BLaER1 treated with 17β-estradiol and CSF1 and Interleukin-3, amounts not matched to agents 10 nM and 100 nM (cell line): ENCODE measurements at regions not wholly inside any gene's neighbourhood (a gene's known extent, or its start where the extent isn't known, plus 50 kb on each side); places are given as distances from the start of the nearest gene placed in this dataset.
"Not testable (repeated sequence)": the region's sequence is repeated elsewhere in the genome, so short reads cannot be mapped to it uniquely, and the experiment has no call there.

ENCODE experiments used
- H3K27ac ChIP-seq, 11 experiments: shearing (Covaris generic); formaldehyde crosslinking; 2 replicates each; pipeline ENCODE4 v1.8.1; 2022
- H3K27me3 ChIP-seq, 11 experiments: shearing (Covaris generic); formaldehyde crosslinking; 2 replicates each; pipeline ENCODE4 v1.8.1; 2022
- H3K36me3 ChIP-seq, 11 experiments: shearing (Covaris generic); formaldehyde crosslinking; 2 replicates each; pipeline ENCODE4 v1.8.1; 2022
- H3K4me1 ChIP-seq, 10 experiments: shearing (Covaris generic); formaldehyde crosslinking; 2 replicates each; pipeline ENCODE4 v1.8.1; 2022
- H3K4me2 ChIP-seq, 11 experiments: shearing (Covaris generic); formaldehyde crosslinking; 2 replicates each; pipeline ENCODE4 v1.8.1; 2022
- H3K4me3 ChIP-seq, 10 experiments: shearing (Covaris generic); formaldehyde crosslinking; 2 replicates each; pipeline ENCODE4 v1.8.1; 2022
- H3K9ac ChIP-seq, 11 experiments: shearing (Covaris generic); formaldehyde crosslinking; 2 replicates each; pipeline ENCODE4 v1.8.1; 2022
- H3K9me3 ChIP-seq, 11 experiments: shearing (Covaris generic); formaldehyde crosslinking; replicated peaks in 1 of 11; 2 replicates each; pipeline ENCODE4 v1.8.1; 2022
- H4K20me1 ChIP-seq, 11 experiments: shearing (Covaris generic); formaldehyde crosslinking; 2 replicates each; pipeline ENCODE4 v1.8.1; 2022
- Cebpa-rat ChIP-seq, 11 experiments: shearing (Covaris generic); IDR thresholded peaks; 2 replicates each; pipeline ENCODE4 v1.8.1; 2022

GRCh38 chr5:62829604-62829986 is 251.0 kb downstream of the LRRC70 start:
- H3K36me3 ChIP-seq, result no peaks in the 10 kb centered on the region
- no peaks in the 10 kb centered on the region for H3K4me1 ChIP-seq
- no peak for TF ChIP-seq Cebpa-rat (IDR thresholded peaks at IDR 0.05)
- H3K9ac ChIP-seq, result no peak overlapping the region
- H3K4me3 ChIP-seq, result no peak overlapping the region
- no peak overlapping the region for H3K4me2 ChIP-seq
- H4K20me1 ChIP-seq, result no peaks in the 10 kb centered on the region
- H3K9me3 ChIP-seq, result peaks cover 6 to 32% (median 20%) of the 10 kb centered on the region in 11 experiments; a peak in 20 of 22 replicates
- H3K27ac ChIP-seq, result no peak overlapping the region
- no peaks in the 10 kb centered on the region for H3K27me3 ChIP-seq

GRCh38 chr5:62828742-62829603 is 250.4 kb downstream of the LRRC70 start:
- no peak for TF ChIP-seq Cebpa-rat (IDR thresholded peaks at IDR 0.05)
- no peak overlapping the region for H3K4me3 ChIP-seq
- H3K4me1 ChIP-seq, result no peaks in the 10 kb centered on the region
- no peaks in the 10 kb centered on the region for H3K27me3 ChIP-seq
- H3K36me3 ChIP-seq, result no peaks in the 10 kb centered on the region
- H4K20me1 ChIP-seq, result no peaks in the 10 kb centered on the region
- H3K9me3 ChIP-seq, result peaks cover 6 to 27% (median 20%) of the 10 kb centered on the region in 11 experiments; a peak in 20 of 22 replicates
- no peak overlapping the region for H3K4me2 ChIP-seq
- no peak overlapping the region for H3K27ac ChIP-seq
- no peak overlapping the region for H3K9ac ChIP-seq

- H3K27ac ChIP-seq, result no peak overlapping the region
- no peak for TF ChIP-seq Cebpa-rat (IDR thresholded peaks at IDR 0.05)
- H3K27me3 ChIP-seq, result no peaks in the 10 kb centered on the region
- no peak overlapping the region for H3K4me3 ChIP-seq
- no peaks in the 10 kb centered on the region for H4K20me1 ChIP-seq
- no peaks in the 10 kb centered on the region for H3K36me3 ChIP-seq
- no peak overlapping the region for H3K4me2 ChIP-seq
- H3K4me1 ChIP-seq, result no peaks in the 10 kb centered on the region
- H3K9ac ChIP-seq, result no peak overlapping the region
- peaks cover 0 to 6% (median 0%) of the 10 kb centered on the region in 11 experiments; a peak in 2 of 22 replicates for H3K9me3 ChIP-seq
Measured at GRCh38 chr5:62825623-62826220, 247.1 kb downstream of the LRRC70 start.

- Histone ChIP-seq H3K36me3 (no peaks in the 10 kb centered on the region), H3K9me3 (peaks cover 0 to 6% (median 0%) of the 10 kb centered on the region in 11 experiments; a peak in 2 of 22 replicates), H4K20me1 (no peaks in the 10 kb centered on the region), H3K4me2 (no peak overlapping the region), H3K4me1 (no peaks in the 10 kb centered on the region), H3K27ac (no peak overlapping the region), H3K27me3 (no peaks in the 10 kb centered on the region), H3K4me3 (no peak overlapping the region), H3K9ac (no peak overlapping the region)
- TF ChIP-seq Cebpa-rat (IDR thresholded peaks at IDR 0.05), result no peak
Measured at GRCh38 chr5:62824936-62825335, 246.3 kb downstream of the LRRC70 start.

GRCh38 chr5:62817043-62817442 is 238.4 kb downstream of the LRRC70 start:
- H4K20me1 ChIP-seq, H3K36me3 ChIP-seq: not testable (repeated sequence)

GRCh38 chr5:62814991-62815390 is 236.4 kb downstream of the LRRC70 start:
- Histone ChIP-seq H3K4me2 (no peak overlapping the region), H4K20me1 (no peaks in the 10 kb centered on the region), H3K4me1 (no peaks in the 10 kb centered on the region), H3K4me3 (no peak overlapping the region), H3K27me3 (no peaks in the 10 kb centered on the region), H3K36me3 (no peaks in the 10 kb centered on the region), H3K27ac (no peak overlapping the region), H3K9ac (no peak overlapping the region), H3K9me3 (peaks cover 0 to 6% (median 0%) of the 10 kb centered on the region in 11 experiments; a peak in 3 of 22 replicates)
- TF ChIP-seq Cebpa-rat (IDR thresholded peaks at IDR 0.05), result no peak

More at GRCh38 chr5:62817043-62817442, 238.4 kb downstream of the LRRC70 start:
- not testable (repeated sequence) for H3K4me1 ChIP-seq, H3K4me3 ChIP-seq, H3K9ac ChIP-seq, H3K27ac ChIP-seq, H3K9me3 ChIP-seq, H3K27me3 ChIP-seq, H3K4me2 ChIP-seq

- Histone ChIP-seq H3K4me2 (no peak overlapping the region), H3K4me3 (no peak overlapping the region), H3K4me1 (no peaks in the 10 kb centered on the region), H3K9me3 (peaks cover 0 to 6% (median 0%) of the 10 kb centered on the region in 11 experiments; a peak in 3 of 22 replicates), H3K27ac (no peak overlapping the region), H3K27me3 (no peaks in the 10 kb centered on the region), H3K9ac (no peak overlapping the region), H3K36me3 (no peaks in the 10 kb centered on the region), H4K20me1 (no peaks in the 10 kb centered on the region)
- no peak for TF ChIP-seq Cebpa-rat (IDR thresholded peaks at IDR 0.05)
Measured at GRCh38 chr5:62812621-62813255, 234.1 kb downstream of the LRRC70 start.

- H3K36me3 ChIP-seq, H3K4me1 ChIP-seq, H3K4me3 ChIP-seq, H3K9ac ChIP-seq, H3K9me3 ChIP-seq, H4K20me1 ChIP-seq, H3K27ac ChIP-seq, H3K4me2 ChIP-seq, H3K27me3 ChIP-seq: not testable (repeated sequence)
Measured at GRCh38 chr5:62804819-62805218, 226.2 kb downstream of the LRRC70 start.

GRCh38 chr5:62795926-62796325 is 217.3 kb downstream of the LRRC70 start:
- Histone ChIP-seq H3K27me3 (no peaks in the 10 kb centered on the region), H3K4me1 (no peaks in the 10 kb centered on the region), H3K4me2 (no peak overlapping the region), H3K9me3 (peaks cover 33 to 41% (median 37%) of the 10 kb centered on the region in 11 experiments), H3K36me3 (no peaks in the 10 kb centered on the region), H3K4me3 (no peak overlapping the region), H3K27ac (no peak overlapping the region), H4K20me1 (no peaks in the 10 kb centered on the region), H3K9ac (no peak overlapping the region)
- TF ChIP-seq Cebpa-rat (IDR thresholded peaks at IDR 0.05), result no peak
